Neural progenitor cell (in vitro differentiated cells): ENCODE measurements at regions not wholly inside any gene's neighbourhood (a gene's known extent, or its start where the extent isn't known, plus 50 kb on each side); places are given as distances from the start of the nearest gene placed in this dataset.

ENCODE experiments used
- DNase-seq: peaks from one replicate; pipeline ENCODE4 v3.0.0-alpha.2; 2016; ENCODE audit warnings: low spot score
- H2AFZ ChIP-seq: fragments of 200-600 bp; sonication (generic); replicated peaks from 2 replicates; pipeline ENCODE4 v1.6.1; 2016; ENCODE audit warnings: antibody characterized with exemption
- H3F3A ChIP-seq: fragments of 200-600 bp; sonication (generic); 2 replicates; pipeline ENCODE4 v1.6.1; 2016; ENCODE audit warnings: antibody characterized with exemption, low read depth
- H3K27ac ChIP-seq: fragments of 200-600 bp; sonication (generic); 2 replicates; pipeline ENCODE4 v1.5.1; 2016; ENCODE audit warnings: mild to moderate bottlenecking
- H3K27me3 ChIP-seq: fragments of 200-600 bp; sonication (generic); 2 replicates; pipeline ENCODE4 v1.6.1; 2016; ENCODE audit warnings: mild to moderate bottlenecking, moderate library complexity
- H3K36me3 ChIP-seq: fragments of 200-600 bp; sonication (generic); 2 replicates; pipeline ENCODE4 v1.5.1; 2016
- H3K4me1 ChIP-seq: fragments of 200-600 bp; sonication (generic); 2 replicates; pipeline ENCODE4 v1.6.1; 2016; ENCODE audit warnings: mixed run types
- H3K4me2 ChIP-seq: fragments of 200-600 bp; sonication (generic); 2 replicates; pipeline ENCODE4 v1.6.1; 2016
- H3K4me3 ChIP-seq: fragments of 200-600 bp; sonication (generic); 2 replicates; pipeline ENCODE4 v1.5.1; 2016
- H3K79me2 ChIP-seq: fragments of 200-600 bp; sonication (generic); 2 replicates; pipeline ENCODE4 v1.6.1; 2016; ENCODE audit warnings: low read depth
- H3K9ac ChIP-seq: fragments of 200-600 bp; sonication (generic); 2 replicates; pipeline ENCODE4 v1.6.1; 2016
- H3K9me3 ChIP-seq: fragments of 200-600 bp; sonication (generic); 2 replicates; pipeline ENCODE4 v1.5.1; 2016; ENCODE audit warnings: low read depth
- H4K20me1 ChIP-seq: fragments of 200-600 bp; sonication (generic); 2 replicates; pipeline ENCODE4 v1.6.1; 2016; ENCODE audit warnings: low read depth
- H3K27ac Mint-ChIP-seq: 3 replicates; pipeline ENCODE4 v1.8.0; 2021; ENCODE audit warnings: mixed read lengths
- H3K27me3 Mint-ChIP-seq: 2 replicates; pipeline ENCODE4 v1.8.0; 2022; ENCODE audit warnings: low read depth, mild to moderate bottlenecking, inconsistent platforms, moderate library complexity, mixed read lengths; ENCODE audit not compliant: insufficient read depth
- H3K36me3 Mint-ChIP-seq: 3 replicates; pipeline ENCODE4 v1.8.0; 2021; ENCODE audit warnings: mixed read lengths
- H3K4me1 Mint-ChIP-seq: 3 replicates; pipeline ENCODE4 v1.8.0; 2021; ENCODE audit warnings: mixed read lengths
- H3K4me3 Mint-ChIP-seq: 3 replicates; pipeline ENCODE4 v1.8.0; 2021; ENCODE audit warnings: mild to moderate bottlenecking, moderate library complexity, mixed read lengths
- H3K9me3 Mint-ChIP-seq: 3 replicates; pipeline ENCODE4 v1.8.0; 2020; ENCODE audit warnings: mixed read lengths
- EZH2 ChIP-seq: fragments of 200-600 bp; sonication (generic); IDR thresholded peaks from 2 replicates; pipeline ENCODE4 v1.6.1; 2017; ENCODE audit warnings: antibody characterized with exemption, mild to moderate bottlenecking, moderate library complexity
- EZH2phosphoT487 ChIP-seq: fragments of 200-600 bp; sonication (generic); IDR thresholded peaks from 2 replicates; pipeline ENCODE4 v1.6.1; 2017; ENCODE audit warnings: antibody characterized with exemption
- TF ChIP-seq, protein P1 (sequence below): fragments of 200-600 bp; sonication (generic); IDR thresholded peaks from 2 replicates; pipeline ENCODE4 v1.5.1; 2017; ENCODE audit warnings: antibody characterized with exemption, mild to moderate bottlenecking

DNA sequence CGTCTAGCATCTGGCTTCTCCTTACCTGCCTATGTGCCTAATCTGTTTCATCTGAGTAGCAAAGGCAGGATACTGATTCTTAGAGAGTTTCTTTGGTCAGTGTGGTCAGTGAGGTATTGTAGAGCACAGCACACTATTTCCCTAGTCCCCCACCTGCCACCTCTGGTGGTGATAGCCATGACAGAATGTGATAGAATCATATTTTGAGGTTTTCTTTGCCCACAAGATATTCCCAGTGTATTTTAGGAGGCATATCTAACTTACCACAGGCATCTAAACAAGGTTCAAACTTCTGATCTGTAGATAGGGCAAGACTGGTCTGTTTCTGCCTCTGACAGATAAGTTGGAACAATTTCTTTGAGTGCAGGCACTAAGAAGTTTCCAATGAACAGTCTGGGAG lies 188.0 kb downstream of the SOX2 start:
- no peaks in the 10 kb centered on the region for H3K36me3 ChIP-seq
- H3K9ac ChIP-seq: no peak overlapping the region
- H3F3A ChIP-seq: no peaks in the 10 kb centered on the region
- H3K4me2 ChIP-seq: no peak overlapping the region
- H3K27me3 ChIP-seq: no peaks in the 10 kb centered on the region
- H3K4me3 Mint-ChIP-seq: no peak overlapping the region
- no peaks in the 10 kb centered on the region for H4K20me1 ChIP-seq
- no peaks in the 10 kb centered on the region for H3K9me3 Mint-ChIP-seq
- peaks cover 6% of the 10 kb centered on the region for H3K27me3 Mint-ChIP-seq
- H2AFZ ChIP-seq: no peak overlapping the region
- H3K27ac Mint-ChIP-seq: no peak overlapping the region
- peaks cover 3% of the 10 kb centered on the region for H3K4me1 Mint-ChIP-seq
- no peak for DNase-seq
- H3K79me2 ChIP-seq: no peaks in the 10 kb centered on the region
- H3K4me1 ChIP-seq: no peaks in the 10 kb centered on the region
- H3K9me3 ChIP-seq: no peaks in the 10 kb centered on the region
- no peak overlapping the region for H3K4me3 ChIP-seq
- no peak overlapping the region for H3K27ac ChIP-seq
- H3K36me3 Mint-ChIP-seq: no peaks in the 10 kb centered on the region
- TF ChIP-seq EZH2phosphoT487 (no peak), EZH2 (no peak)
- TF ChIP-seq, protein P1, sequence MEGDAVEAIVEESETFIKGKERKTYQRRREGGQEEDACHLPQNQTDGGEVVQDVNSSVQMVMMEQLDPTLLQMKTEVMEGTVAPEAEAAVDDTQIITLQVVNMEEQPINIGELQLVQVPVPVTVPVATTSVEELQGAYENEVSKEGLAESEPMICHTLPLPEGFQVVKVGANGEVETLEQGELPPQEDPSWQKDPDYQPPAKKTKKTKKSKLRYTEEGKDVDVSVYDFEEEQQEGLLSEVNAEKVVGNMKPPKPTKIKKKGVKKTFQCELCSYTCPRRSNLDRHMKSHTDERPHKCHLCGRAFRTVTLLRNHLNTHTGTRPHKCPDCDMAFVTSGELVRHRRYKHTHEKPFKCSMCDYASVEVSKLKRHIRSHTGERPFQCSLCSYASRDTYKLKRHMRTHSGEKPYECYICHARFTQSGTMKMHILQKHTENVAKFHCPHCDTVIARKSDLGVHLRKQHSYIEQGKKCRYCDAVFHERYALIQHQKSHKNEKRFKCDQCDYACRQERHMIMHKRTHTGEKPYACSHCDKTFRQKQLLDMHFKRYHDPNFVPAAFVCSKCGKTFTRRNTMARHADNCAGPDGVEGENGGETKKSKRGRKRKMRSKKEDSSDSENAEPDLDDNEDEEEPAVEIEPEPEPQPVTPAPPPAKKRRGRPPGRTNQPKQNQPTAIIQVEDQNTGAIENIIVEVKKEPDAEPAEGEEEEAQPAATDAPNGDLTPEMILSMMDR: no peak

DNA sequence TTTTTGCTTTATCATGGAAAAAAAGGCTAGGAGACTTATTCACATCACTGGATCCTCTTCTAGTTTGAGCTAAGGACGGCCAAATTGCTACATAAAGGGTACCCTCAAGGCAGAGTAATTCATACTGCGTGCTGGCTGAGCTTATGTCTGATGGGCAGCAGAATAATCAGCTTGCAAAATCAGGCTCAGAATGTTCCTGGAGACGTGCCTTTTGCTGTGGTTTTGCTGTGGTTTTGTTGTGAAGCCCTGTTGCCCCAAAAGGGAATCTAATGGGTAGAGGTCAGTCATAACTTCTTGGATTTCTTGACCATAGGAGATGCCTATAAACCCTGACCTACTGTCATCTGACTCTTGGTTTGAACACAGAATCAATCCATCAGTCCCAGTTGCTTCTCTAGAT lies 189.9 kb downstream of the SOX2 start:
- H3K27ac Mint-ChIP-seq: no peak overlapping the region
- Histone ChIP-seq H3K27me3 (no peaks in the 10 kb centered on the region), H3F3A (no peaks in the 10 kb centered on the region), H2AFZ (no peak overlapping the region), H3K27ac (no peak overlapping the region), H3K79me2 (no peaks in the 10 kb centered on the region), H4K20me1 (no peaks in the 10 kb centered on the region), H3K9me3 (no peaks in the 10 kb centered on the region), H3K36me3 (no peaks in the 10 kb centered on the region), H3K4me2 (no peak overlapping the region), H3K4me1 (no peaks in the 10 kb centered on the region), H3K4me3 (no peak overlapping the region), H3K9ac (no peak overlapping the region)
- H3K4me1 Mint-ChIP-seq: peaks cover 6% of the 10 kb centered on the region
- no peak for TF ChIP-seq EZH2
- no peaks in the 10 kb centered on the region for H3K36me3 Mint-ChIP-seq
- DNase-seq: no peak
- H3K9me3 Mint-ChIP-seq: no peaks in the 10 kb centered on the region
- no peak overlapping the region for H3K4me3 Mint-ChIP-seq
- H3K27me3 Mint-ChIP-seq: peaks cover 6% of the 10 kb centered on the region

DNA sequence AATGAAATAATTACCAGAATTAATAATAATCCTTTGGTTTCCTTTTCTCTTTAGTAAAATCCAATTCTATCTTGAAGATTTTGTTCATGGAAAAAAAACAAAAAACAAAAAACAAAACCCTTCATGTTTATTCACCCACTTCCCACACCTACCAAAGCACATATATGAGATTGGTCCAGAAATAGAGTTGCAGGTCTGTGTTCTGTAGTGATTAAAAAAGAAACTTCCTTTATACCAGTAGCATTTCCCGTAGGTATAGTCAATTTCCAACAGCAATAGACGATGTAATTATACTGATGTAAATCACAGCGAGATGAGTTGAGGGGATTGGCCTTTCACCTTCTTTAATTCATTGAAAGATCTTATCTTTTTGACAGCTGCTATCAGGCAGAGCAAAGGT lies 194.6 kb downstream of the SOX2 start:
- no peak for DNase-seq
- H3F3A ChIP-seq: no peaks in the 10 kb centered on the region
- TF ChIP-seq EZH2phosphoT487: no peak
- TF ChIP-seq, protein P1: no peak
- TF ChIP-seq EZH2: no peak

DNA sequence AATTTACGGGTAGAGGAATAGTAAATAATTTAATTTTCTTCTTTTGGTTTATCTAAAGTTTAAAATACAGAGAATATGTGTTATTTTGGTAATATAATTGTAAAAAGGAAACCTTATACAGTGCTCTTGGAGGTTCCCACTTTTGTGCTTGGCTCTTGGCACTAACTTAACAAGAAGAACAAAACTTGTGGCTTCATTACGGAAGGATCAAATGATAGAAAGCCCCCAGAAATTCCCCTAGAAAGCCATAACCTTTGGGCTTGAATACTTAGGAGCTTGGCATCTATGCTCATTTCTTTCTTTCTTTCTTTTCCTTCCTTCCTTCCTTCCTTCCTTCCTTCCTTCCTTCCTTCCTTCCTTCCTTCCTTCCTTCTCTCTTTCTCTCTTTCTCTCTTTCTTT lies 197.5 kb downstream of the SOX2 start:
- no peak overlapping the region for H3K4me3 Mint-ChIP-seq
- no peaks in the 10 kb centered on the region for H3K36me3 ChIP-seq
- H3K4me1 ChIP-seq: no peaks in the 10 kb centered on the region
- H3K27me3 ChIP-seq: no peaks in the 10 kb centered on the region
- H3K4me2 ChIP-seq: no peak overlapping the region
- TF ChIP-seq, protein P1: no peak
- no peak for TF ChIP-seq EZH2
- TF ChIP-seq EZH2phosphoT487: no peak
- H3K27me3 Mint-ChIP-seq: peaks cover 3% of the 10 kb centered on the region
- DNase-seq: no peak
- H3K9me3 Mint-ChIP-seq: no peaks in the 10 kb centered on the region
- H3K27ac Mint-ChIP-seq: no peak overlapping the region
- no peaks in the 10 kb centered on the region for H3K9me3 ChIP-seq
- H2AFZ ChIP-seq: no peak overlapping the region
- H3K27ac ChIP-seq: no peak overlapping the region
- H3K9ac ChIP-seq: no peak overlapping the region
- H3K4me1 Mint-ChIP-seq: peaks cover 3% of the 10 kb centered on the region
- H3K36me3 Mint-ChIP-seq: no peaks in the 10 kb centered on the region
- no peaks in the 10 kb centered on the region for H4K20me1 ChIP-seq
- H3F3A ChIP-seq: peaks cover 5% of the 10 kb centered on the region
- H3K4me3 ChIP-seq: no peak overlapping the region
- H3K79me2 ChIP-seq: no peaks in the 10 kb centered on the region

More for the DNA sequence above, 194.6 kb downstream of the SOX2 start:
- no peak overlapping the region for H2AFZ ChIP-seq
- H3K9ac ChIP-seq: no peak overlapping the region
- no peaks in the 10 kb centered on the region for H3K79me2 ChIP-seq
- H3K4me3 ChIP-seq: no peak overlapping the region
- Mint-ChIP-seq H3K4me1 (peaks cover 3% of the 10 kb centered on the region), H3K27me3 (peaks cover 3% of the 10 kb centered on the region), H3K27ac (no peak overlapping the region), H3K4me3 (no peak overlapping the region), H3K36me3 (no peaks in the 10 kb centered on the region), H3K9me3 (no peaks in the 10 kb centered on the region)
- H3K27me3 ChIP-seq: no peaks in the 10 kb centered on the region
- H3K36me3 ChIP-seq: no peaks in the 10 kb centered on the region
- H3K4me2 ChIP-seq: no peak overlapping the region
- no peaks in the 10 kb centered on the region for H3K4me1 ChIP-seq
- no peaks in the 10 kb centered on the region for H3K9me3 ChIP-seq
- no peaks in the 10 kb centered on the region for H4K20me1 ChIP-seq
- H3K27ac ChIP-seq: no peak overlapping the region
